K562 (cell line): ENCODE measurements at regions not wholly inside any gene's neighbourhood (a gene's known extent, or its start where the extent isn't known, plus 50 kb on each side); places are given as distances from the start of the nearest gene placed in this dataset.

Experiments used
- ATAC-seq: fragments of 200-7000 bp; cut with Tn5 transposase; 3 replicates; pipeline ENCODE4 v1.9.1; 2020; ENCODE audit warnings: moderate library complexity
- BruUV-seq: library from RNA; stranded (reverse); fragments of 400-500 nt; replicated peaks from 2 replicates; lab custom pipeline; 2021; lab: Mats Ljungman, UMichigan
- CTCF ChIA-PET: fragments of 300-600 bp; formaldehyde crosslinking; extraction: SDS; loops from one replicate; lab custom pipeline; 2021; ENCODE audit warnings: low intra/inter-chr PET ratio; lab: Yijun Ruan, JAX
- POLR2A ChIA-PET: fragments of 300-600, 350-650 bp; sonication (Branson Sonifier 250); formaldehyde crosslinking; extraction: SDS; loops from one replicate; lab custom pipeline; 2021; ENCODE audit warnings: antibody characterized with exemption, inconsistent platforms; lab: Yijun Ruan, JAX
- DNase-seq, 4 experiments: peaks; one replicate each; pipeline versions ENCODE4 v3.0.0 to v3.0.0-alpha.2; 2011 to 2018; ENCODE audit warnings: low spot score in 3 of 4, mixed read lengths in 3 of 4; ENCODE audit errors: extremely low read depth in 1 of 4
- FAIRE-seq: peaks from 2 replicates; lab custom pipeline; 2011; peaks lifted over from hg19 to GRCh38; lab: Jason Lieb, UNC
- H2AFZ ChIP-seq: 2 replicates; pipeline ENCODE4 v1.6.0; 2011; ENCODE audit warnings: low read depth, low read length, control low read depth, inconsistent platforms
- H3K27ac ChIP-seq: fragments of 200-600 bp; 3 replicates; pipeline ENCODE4 v1.8.0; 2011; ENCODE audit warnings: low read depth, mild to moderate bottlenecking, control low read depth, inconsistent platforms, low read length, moderate library complexity, mixed read lengths; ENCODE audit errors: extremely low read depth
- H3K27me3 ChIP-seq, 2 experiments: fragments of 300-600 bp in 1 of 2; 2 replicates in 1 of 2; 3 replicates in 1 of 2; pipeline versions ENCODE4 v1.6.0 to v1.8.0; 2011; ENCODE audit warnings: inconsistent platforms in 2 of 2, low read length in 2 of 2, mild to moderate bottlenecking in 1 of 2, mixed read lengths in 1 of 2, moderate library complexity in 1 of 2; ENCODE audit not compliant: control insufficient read depth in 2 of 2, insufficient read depth in 2 of 2
- H3K36me3 ChIP-seq: fragments of 300-600 bp; 3 replicates; pipeline ENCODE4 v1.8.0; 2011; ENCODE audit warnings: mild to moderate bottlenecking, low read length, inconsistent platforms; ENCODE audit not compliant: control insufficient read depth, insufficient read depth
- H3K4me1 ChIP-seq, 2 experiments: fragments of 200-600 bp in 1 of 2; replicated peaks in 1 of 2; 2 replicates in 1 of 2; 3 replicates in 1 of 2; pipeline versions ENCODE4 v1.5.1 to v1.8.0; 2011; ENCODE audit warnings: inconsistent platforms in 2 of 2, low read length in 2 of 2, mild to moderate bottlenecking in 1 of 2, mixed read lengths in 1 of 2, moderate library complexity in 1 of 2; ENCODE audit not compliant: control insufficient read depth in 2 of 2, insufficient read depth in 2 of 2
- H3K4me2 ChIP-seq: 2 replicates; pipeline ENCODE4 v1.6.1; 2011; ENCODE audit warnings: low read length, control low read depth, inconsistent platforms, mixed read lengths; ENCODE audit not compliant: insufficient read depth
- H3K4me3 ChIP-seq: fragments of 200-600 bp; sonication (generic), shearing (Covaris generic); 2 replicates; pipeline ENCODE4 v1.5.1; 2016; ENCODE audit warnings: control low read depth, inconsistent platforms
- H3K79me2 ChIP-seq: fragments of 200-600 bp; 3 replicates; pipeline ENCODE4 v1.8.0; 2011; ENCODE audit warnings: low read length, inconsistent platforms; ENCODE audit not compliant: control insufficient read depth, insufficient read depth
- H3K9ac ChIP-seq, 2 experiments: 2 replicates each; pipeline versions ENCODE4 v1.6.0 to v1.6.1; 2011; ENCODE audit warnings: low read depth in 2 of 2, low read length in 2 of 2, control low read depth in 1 of 2, inconsistent platforms in 1 of 2, mild to moderate bottlenecking in 1 of 2, mixed read lengths in 1 of 2; ENCODE audit not compliant: insufficient read depth in 1 of 2
- H3K9me1 ChIP-seq: one replicate; pipeline ENCODE4 v1.6.0; 2011; ENCODE audit warnings: inconsistent platforms, mild to moderate bottlenecking, low read length, moderate library complexity; ENCODE audit not compliant: control insufficient read depth, insufficient read depth
- H3K9me3 ChIP-seq: replicated peaks from 2 replicates; pipeline ENCODE4 v1.5.1; 2011; ENCODE audit warnings: low read depth, low read length, inconsistent platforms; ENCODE audit not compliant: control insufficient read depth, insufficient read depth
- H4K20me1 ChIP-seq: replicated peaks from 2 replicates; pipeline ENCODE4 v1.6.1; 2011; ENCODE audit warnings: low read length, inconsistent platforms, mixed read lengths; ENCODE audit not compliant: control insufficient read depth, insufficient read depth
- ERF ChIP-seq: fragments of 450-650 bp; formaldehyde crosslinking; IDR thresholded peaks from 2 replicates; pipeline ENCODE4 v1.4.0; 2020; ENCODE audit warnings: mild to moderate bottlenecking, mixed read lengths
- HDAC2 ChIP-seq: fragments of 450-650 bp; IDR thresholded peaks from 2 replicates; pipeline ENCODE4 v1.6.1; 2016; ENCODE audit warnings: mild to moderate bottlenecking
- HEY1 ChIP-seq: fragments of 250-450 bp; sonication (Bioruptor Pico); IDR thresholded peaks from 2 replicates; pipeline ENCODE4 v1.5.0; 2020; ENCODE audit warnings: mild to moderate bottlenecking, moderate library complexity, borderline replicate concordance
- NCOA4 ChIP-seq: fragments of 450-650 bp; IDR thresholded peaks from 2 replicates; pipeline ENCODE4 v1.6.1; 2018; ENCODE audit warnings: mild to moderate bottlenecking; ENCODE audit not compliant: partially characterized antibody
- STAT5A ChIP-seq: IDR thresholded peaks from 2 replicates; pipeline ENCODE4 v1.6.1; 2012; ENCODE audit warnings: low read length, inconsistent platforms, borderline replicate concordance
- ZC3H4 ChIP-seq: sonication (generic); formaldehyde crosslinking; IDR thresholded peaks from 2 replicates; pipeline ENCODE4 v1.9.0; 2021; ENCODE audit warnings: missing genetic modification reagents, borderline replicate concordance
- ZNF143 ChIP-seq: sonication (generic); formaldehyde crosslinking; IDR thresholded peaks from 2 replicates; pipeline ENCODE4 v1.9.0; 2022; ENCODE audit warnings: mild to moderate bottlenecking, missing genetic modification reagents
- ZNF184 ChIP-seq: sonication (generic); formaldehyde crosslinking; IDR thresholded peaks from 2 replicates; pipeline ENCODE4 v1.5.0; 2020; ENCODE audit warnings: missing genetic modification reagents
- in situ Hi-C: fragments of 300-500 bp; cut with MboI; formaldehyde crosslinking; loops from 4 replicates; pipeline ENCODE4 v1.15.0; 2018; ENCODE audit warnings: inconsistent platforms, mixed read lengths
- intact Hi-C: fragments of 100-400 bp; cut with micrococcal nuclease; formaldehyde crosslinking; loops from 2 replicates; pipeline ENCODE4 v1.14.2; 2022
- TF ChIP-seq, protein P1 (sequence below): fragments of 450-650 bp; formaldehyde crosslinking; IDR thresholded peaks from 2 replicates; pipeline ENCODE4 v1.4.0; 2020; ENCODE audit warnings: mild to moderate bottlenecking, mixed read lengths
- TF ChIP-seq, protein P2 (sequence below): IDR thresholded peaks from 2 replicates; pipeline ENCODE4 v1.6.1; 2016; ENCODE audit warnings: missing genetic modification characterization, missing compliant biosample characterization
- TF ChIP-seq, protein P3 (sequence below): fragments of 200-400 bp; formaldehyde crosslinking; IDR thresholded peaks from 2 replicates; pipeline ENCODE4 v1.6.1; 2017; ENCODE audit warnings: mild to moderate bottlenecking, low read depth, low read length, moderate library complexity
- TF ChIP-seq, protein P4 (sequence below): fragments of 450-650 bp; IDR thresholded peaks from 2 replicates; pipeline ENCODE4 v1.6.1; 2016; ENCODE audit warnings: mild to moderate bottlenecking

DNA sequence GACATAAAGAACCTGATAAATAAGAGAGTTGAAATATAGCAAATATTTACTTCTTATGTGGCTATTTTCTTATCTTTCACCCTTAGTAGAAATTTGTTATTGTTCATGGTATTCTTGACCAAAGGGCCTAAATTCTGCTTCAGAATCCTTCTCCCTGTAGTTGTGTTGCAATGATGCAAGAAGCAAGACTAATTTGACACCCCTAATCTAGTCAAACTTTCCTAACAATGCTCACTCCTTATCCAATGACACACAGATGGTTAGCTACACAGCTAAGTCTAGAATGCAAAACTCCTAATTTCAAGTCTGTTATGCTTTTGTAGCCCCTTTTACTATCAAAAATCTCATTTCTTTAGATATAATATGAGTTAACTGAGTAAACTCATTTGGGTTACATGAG, 56.1 kb downstream of the TWIST1 start:
- no peak overlapping the region for H3K4me2 ChIP-seq
- no peaks in the 10 kb centered on the region for H3K79me2 ChIP-seq
- no peaks in the 10 kb centered on the region for H4K20me1 ChIP-seq
- no peak overlapping the region for H3K27ac ChIP-seq
- no TSS peak for BruUV-seq
- H3K4me1 ChIP-seq, result no peaks in the 10 kb centered on the region
- in situ Hi-C loops, result no loop called here
- POLR2A ChIA-PET, result no interaction called here
- CTCF ChIA-PET, result no interaction called here
- intact Hi-C loops, result no loop called here
- H3K4me3 ChIP-seq, result no peak overlapping the region
- ATAC-seq, result no peak
- DNase-seq, result no peak
- no peak overlapping the region for H2AFZ ChIP-seq
- no peak for FAIRE-seq
- no peaks in the 10 kb centered on the region for H3K9me1 ChIP-seq
- no peaks in the 10 kb centered on the region for H3K36me3 ChIP-seq
- H3K9me3 ChIP-seq, result no peaks in the 10 kb centered on the region
- H3K27me3 ChIP-seq, result no peaks in the 10 kb centered on the region
- H3K9ac ChIP-seq, result no peak overlapping the region
- no peak for TF ChIP-seq NCOA4
- TF ChIP-seq HDAC2, result no peak
- TF ChIP-seq ERF (CRISPR knock-in tag), result no peak
- TF ChIP-seq, protein P1, sequence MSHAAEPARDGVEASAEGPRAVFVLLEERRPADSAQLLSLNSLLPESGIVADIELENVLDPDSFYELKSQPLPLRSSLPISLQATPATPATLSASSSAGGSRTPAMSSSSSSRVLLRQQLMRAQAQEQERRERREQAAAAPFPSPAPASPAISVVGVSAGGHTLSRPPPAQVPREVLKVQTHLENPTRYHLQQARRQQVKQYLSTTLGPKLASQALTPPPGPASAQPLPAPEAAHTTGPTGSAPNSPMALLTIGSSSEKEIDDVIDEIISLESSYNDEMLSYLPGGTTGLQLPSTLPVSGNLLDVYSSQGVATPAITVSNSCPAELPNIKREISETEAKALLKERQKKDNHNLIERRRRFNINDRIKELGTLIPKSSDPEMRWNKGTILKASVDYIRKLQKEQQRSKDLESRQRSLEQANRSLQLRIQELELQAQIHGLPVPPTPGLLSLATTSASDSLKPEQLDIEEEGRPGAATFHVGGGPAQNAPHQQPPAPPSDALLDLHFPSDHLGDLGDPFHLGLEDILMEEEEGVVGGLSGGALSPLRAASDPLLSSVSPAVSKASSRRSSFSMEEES (CRISPR knock-in tag), result no peak
- no peak for TF ChIP-seq ZNF184 (CRISPR knock-in tag)
- TF ChIP-seq, protein P2, sequence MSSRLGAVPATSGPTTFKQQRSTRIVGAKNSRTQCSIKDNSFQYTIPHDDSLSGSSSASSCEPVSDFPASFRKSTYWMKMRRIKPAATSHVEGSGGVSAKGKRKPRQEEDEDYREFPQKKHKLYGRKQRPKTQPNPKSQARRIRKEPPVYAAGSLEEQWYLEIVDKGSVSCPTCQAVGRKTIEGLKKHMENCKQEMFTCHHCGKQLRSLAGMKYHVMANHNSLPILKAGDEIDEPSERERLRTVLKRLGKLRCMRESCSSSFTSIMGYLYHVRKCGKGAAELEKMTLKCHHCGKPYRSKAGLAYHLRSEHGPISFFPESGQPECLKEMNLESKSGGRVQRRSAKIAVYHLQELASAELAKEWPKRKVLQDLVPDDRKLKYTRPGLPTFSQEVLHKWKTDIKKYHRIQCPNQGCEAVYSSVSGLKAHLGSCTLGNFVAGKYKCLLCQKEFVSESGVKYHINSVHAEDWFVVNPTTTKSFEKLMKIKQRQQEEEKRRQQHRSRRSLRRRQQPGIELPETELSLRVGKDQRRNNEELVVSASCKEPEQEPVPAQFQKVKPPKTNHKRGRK (tag), result no peak
- no peak for TF ChIP-seq HEY1
- no peak for TF ChIP-seq STAT5A
- TF ChIP-seq, protein P3, sequence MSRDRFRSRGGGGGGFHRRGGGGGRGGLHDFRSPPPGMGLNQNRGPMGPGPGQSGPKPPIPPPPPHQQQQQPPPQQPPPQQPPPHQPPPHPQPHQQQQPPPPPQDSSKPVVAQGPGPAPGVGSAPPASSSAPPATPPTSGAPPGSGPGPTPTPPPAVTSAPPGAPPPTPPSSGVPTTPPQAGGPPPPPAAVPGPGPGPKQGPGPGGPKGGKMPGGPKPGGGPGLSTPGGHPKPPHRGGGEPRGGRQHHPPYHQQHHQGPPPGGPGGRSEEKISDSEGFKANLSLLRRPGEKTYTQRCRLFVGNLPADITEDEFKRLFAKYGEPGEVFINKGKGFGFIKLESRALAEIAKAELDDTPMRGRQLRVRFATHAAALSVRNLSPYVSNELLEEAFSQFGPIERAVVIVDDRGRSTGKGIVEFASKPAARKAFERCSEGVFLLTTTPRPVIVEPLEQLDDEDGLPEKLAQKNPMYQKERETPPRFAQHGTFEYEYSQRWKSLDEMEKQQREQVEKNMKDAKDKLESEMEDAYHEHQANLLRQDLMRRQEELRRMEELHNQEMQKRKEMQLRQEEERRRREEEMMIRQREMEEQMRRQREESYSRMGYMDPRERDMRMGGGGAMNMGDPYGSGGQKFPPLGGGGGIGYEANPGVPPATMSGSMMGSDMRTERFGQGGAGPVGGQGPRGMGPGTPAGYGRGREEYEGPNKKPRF, result no peak
- TF ChIP-seq ZC3H4, result no peak
- TF ChIP-seq, protein P4, sequence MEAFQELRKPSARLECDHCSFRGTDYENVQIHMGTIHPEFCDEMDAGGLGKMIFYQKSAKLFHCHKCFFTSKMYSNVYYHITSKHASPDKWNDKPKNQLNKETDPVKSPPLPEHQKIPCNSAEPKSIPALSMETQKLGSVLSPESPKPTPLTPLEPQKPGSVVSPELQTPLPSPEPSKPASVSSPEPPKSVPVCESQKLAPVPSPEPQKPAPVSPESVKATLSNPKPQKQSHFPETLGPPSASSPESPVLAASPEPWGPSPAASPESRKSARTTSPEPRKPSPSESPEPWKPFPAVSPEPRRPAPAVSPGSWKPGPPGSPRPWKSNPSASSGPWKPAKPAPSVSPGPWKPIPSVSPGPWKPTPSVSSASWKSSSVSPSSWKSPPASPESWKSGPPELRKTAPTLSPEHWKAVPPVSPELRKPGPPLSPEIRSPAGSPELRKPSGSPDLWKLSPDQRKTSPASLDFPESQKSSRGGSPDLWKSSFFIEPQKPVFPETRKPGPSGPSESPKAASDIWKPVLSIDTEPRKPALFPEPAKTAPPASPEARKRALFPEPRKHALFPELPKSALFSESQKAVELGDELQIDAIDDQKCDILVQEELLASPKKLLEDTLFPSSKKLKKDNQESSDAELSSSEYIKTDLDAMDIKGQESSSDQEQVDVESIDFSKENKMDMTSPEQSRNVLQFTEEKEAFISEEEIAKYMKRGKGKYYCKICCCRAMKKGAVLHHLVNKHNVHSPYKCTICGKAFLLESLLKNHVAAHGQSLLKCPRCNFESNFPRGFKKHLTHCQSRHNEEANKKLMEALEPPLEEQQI, result no peak
- no peak for TF ChIP-seq ZNF143 (CRISPR knock-in tag)
